ENCODE measurements at regions not wholly inside any gene's neighbourhood (a gene's known extent, or its start where the extent isn't known, plus 50 kb on each side); places are given as distances from the start of the nearest gene placed in this dataset.
A peak's percentile ranks its signal among the peaks of the same experiment; 100 is the strongest.

DNA sequence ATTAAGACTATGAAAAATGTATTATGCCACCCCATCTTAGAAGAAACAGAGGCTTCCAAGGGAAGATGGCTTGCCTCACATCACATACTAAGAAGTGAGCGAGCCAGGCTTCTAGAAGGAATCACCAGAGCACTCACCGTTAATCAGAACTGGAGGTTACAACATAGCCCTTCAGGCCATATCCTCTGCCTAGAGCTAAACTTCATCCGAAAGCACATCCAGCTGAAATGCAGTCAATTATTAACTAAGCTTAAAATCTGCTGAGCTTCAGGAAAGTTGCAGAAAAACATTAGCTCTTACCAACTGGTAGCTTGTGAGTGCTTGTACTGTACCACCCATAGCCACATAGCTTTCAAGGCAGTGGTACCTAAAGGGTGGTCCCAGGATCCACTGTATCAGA is 483.2 kb downstream of the TBL1XR1 start:
- DNase-seq (ENCODE audit: low spot score): no peak

DNA sequence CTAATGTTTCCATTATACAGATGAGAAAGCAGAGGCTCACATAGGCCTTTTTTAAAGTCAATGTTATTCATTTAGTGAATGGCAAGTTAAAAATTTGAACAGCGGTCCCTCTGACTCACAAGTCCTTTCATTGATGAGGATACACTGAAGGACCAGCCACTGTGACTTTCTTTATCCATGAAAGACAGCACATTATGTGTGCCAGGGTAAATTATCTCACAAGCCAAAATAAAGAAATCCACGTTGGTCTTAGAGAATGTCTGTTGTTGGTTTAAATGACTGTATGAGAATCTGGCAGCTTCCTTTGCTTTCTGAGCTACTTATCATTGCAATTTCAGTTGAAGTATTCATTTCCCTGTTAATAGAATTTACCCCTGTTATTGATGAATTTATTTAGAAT is 485.1 kb downstream of the TBL1XR1 start:
- no peak for DNase-seq (ENCODE audit: low spot score)

DNA sequence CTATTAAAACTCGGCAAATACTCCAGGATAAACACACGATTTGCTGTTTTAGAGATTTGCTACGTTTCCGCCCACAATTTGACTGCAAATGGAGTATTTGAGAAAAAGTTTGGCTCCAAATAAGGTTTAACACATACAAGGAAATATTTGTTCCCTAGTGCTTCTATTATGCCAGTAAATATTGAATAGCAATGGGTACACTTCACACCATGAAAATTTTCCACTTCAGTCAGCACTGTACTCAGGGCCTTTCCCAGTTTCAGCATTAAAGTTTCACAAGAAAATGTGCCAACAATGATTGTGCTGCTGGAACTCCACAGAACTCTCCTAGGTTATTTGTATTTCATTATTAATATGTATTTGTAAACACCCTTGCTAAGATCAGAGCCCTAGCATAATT is 498.0 kb downstream of the TBL1XR1 start:
- DNase-seq (ENCODE audit: low spot score): no peak

DNA sequence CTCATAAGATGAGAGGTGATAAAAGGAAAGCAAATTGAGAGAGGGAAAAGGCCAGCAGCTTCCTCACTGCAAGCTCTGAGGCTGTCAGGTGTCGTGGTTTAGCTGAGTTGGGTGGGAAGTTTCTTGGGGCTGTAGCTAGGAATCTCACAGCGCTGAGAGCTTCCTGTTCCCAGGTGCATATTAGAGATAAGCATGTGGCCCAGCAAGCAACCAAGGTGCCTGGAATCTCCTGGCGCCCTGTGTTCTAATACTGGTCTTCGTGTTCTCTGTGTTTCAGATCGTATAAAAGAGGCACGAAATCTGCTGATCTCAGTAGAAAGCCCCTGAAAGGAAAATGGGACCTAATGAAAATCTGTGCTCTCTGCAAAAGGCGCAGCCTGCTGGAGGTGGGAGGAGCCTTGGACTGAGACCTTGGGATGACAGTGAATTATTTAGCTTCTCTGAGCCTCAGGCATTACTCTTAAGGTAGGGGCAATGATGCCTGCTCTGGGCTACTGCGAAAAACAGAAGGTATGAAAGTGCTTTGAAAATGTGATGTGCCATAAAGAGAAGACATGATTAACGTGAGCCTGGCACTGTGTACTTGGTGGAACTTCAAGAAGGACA is 499.9 kb downstream of the TBL1XR1 start:
- no peak for DNase-seq (ENCODE audit: low spot score)

DNA sequence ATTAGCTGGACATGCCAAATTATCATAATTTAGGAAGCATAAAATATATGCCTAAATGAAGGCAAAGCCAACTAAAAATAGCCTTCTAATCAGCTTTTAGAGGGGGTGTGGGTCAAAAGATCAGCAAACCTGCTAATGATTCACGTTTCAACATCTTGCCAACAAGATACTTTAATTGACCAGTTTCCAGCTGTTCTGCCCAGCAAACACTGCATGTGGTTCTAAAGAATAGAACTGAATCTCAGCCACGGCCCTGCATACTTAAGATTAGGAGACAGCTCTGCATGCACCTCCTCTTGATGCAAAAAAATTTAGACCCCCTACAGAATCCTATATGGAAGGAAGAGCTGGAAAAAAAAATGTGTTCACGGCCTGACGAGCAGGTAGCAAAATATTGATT is 500.5 kb downstream of the TBL1XR1 start:
- no peak for DNase-seq (ENCODE audit: low spot score)

DNA sequence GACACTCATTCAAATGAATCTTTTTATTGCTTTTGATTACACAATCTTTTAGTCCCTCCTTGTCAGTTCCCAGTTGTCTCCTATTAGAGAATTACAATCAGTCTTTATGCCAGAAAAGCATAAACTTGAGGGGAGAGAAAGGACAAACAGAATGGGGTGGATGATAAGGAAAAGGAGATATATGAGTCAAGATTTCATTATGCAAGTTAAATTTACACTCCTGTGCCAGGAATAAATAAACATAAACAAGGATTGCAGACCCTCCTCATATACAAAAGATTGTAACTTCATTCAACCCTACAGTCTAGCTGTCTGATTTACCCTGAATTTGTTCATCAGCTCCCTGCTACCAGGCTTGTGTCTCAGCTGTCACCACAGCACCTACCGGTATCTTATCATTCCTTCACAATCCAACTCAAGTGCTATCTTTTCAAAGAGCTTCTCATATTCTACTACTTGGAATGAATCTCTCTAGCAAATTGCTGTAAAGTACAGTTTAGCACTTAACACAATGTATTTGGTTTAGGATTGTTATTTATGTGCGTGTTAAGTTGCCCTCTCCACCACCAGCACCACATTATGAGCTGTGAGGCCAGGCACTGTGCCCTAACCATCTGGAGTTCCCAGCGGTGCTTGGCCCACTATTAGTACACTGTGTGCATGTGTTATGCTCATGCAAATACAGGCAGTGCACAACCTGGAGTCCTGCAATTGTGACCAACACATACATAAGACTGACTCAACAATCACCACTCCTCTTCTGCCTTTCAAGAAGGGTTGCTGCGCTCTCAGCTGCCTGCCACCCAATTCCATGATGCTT is 504.1 kb downstream of the TBL1XR1 start:
- no peak for DNase-seq (ENCODE audit: low spot score)

DNA sequence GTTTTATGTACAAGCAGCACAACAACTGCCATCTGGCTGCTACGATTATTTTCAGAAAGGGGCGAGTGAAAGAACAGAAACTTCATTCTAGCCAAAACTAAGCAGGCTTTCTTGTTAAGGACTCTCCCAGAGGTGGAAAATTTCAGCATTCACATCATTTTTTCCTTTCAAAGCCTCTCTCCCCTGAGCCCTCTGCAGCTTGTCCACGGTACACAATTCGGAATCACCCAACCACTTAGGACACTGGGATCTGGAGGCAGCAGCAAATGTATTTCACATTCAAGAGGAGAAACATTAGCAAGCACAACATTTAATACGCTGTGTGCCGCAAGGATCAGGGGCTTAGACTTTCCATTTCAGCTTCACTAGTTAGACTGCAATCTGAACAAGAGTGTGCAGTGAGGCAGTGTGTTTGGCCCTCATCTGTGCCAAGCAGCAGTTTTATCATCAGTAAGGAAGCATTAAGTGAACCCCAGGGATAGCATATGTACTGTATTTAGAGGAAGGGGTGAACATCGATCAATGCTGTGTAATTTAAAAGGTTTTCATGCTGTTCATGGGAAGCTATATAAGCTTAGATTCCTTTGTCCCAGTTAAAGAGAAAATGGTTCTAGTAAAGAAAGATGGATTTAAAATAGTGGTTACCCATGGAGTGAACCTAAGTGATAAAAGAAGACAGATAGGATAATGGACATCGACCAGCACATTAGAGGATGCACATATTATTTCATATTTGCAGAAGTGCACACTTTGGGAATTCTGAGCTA is 504.9 kb downstream of the TBL1XR1 start:
- no peak for DNase-seq (ENCODE audit: low spot score)

DNA sequence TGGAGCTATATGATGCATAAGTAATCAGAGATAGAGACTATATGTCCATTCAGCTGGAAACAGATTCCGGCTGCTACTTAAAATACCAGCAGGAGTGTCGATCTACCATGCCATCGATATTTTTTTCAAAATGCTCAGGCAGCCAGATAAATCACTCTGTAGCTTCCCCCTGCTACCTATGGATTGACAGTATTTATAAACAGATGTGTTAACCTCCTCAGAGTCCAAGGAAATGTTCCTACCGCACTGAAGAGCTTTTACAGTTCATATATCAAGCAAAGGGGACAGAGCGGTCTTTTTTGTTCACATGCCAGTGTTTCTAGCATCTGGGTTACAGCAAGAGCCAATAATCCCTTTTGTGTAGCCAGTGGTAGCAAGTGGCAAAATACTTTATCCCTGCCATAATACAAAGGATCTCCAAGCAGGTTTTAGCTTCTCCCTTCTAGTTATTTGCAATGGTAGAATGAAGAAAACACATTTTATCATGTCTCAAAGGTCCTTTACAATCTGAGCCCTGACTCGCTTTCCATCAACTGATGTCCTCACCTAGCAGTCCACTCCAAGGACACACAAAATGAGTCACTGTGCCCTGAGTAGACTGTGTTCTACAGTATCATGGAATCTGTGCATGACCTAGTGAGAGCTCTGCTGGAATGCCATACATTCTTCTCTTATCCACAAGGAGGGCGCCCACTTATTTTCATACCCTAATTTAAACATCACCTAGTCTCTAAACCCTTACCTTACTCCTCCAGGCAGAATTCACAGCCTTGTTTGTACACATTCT is 507.0 kb downstream of the TBL1XR1 start:
- DNase-seq (ENCODE audit: low spot score): no peak

DNA sequence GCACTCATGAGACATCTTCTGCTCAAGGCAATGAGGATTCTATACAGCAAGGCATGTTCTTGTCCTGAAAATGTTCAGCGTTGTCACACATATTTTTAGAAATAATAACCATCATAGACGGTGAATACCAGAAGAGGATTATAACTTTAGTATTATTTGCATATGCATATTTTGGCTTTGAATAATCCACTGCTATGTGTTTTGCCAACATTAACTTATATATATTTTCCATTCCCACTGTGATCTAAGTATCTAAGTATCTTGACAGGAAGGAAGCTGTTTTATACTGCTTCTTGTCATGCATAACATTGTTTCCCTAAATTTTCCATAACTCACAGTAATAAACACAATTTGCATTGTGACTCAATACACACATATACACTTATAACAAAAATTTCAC is 509.5 kb downstream of the TBL1XR1 start:
- DNase-seq (ENCODE audit: low spot score): no peak

DNA sequence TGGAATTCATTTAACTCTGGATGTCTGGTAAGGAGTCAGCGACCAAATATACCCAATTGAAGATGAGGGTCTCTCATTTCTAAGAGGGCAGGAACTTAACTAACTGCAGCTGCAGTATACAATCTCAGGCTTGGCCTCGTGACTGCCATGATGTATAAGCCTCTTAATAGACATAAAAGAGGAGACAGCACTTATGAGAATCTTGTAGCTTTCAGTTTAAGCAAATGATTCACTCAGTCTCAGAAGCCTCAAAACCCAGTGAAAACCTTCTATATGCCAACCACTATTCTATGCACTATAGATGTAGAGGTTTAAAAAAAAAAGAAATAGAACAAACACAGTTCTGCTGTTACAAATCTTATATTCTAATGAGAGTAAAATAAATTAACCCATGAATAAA is 513.9 kb downstream of the TBL1XR1 start:
- DNase-seq (ENCODE audit: low spot score): no peak

DNA sequence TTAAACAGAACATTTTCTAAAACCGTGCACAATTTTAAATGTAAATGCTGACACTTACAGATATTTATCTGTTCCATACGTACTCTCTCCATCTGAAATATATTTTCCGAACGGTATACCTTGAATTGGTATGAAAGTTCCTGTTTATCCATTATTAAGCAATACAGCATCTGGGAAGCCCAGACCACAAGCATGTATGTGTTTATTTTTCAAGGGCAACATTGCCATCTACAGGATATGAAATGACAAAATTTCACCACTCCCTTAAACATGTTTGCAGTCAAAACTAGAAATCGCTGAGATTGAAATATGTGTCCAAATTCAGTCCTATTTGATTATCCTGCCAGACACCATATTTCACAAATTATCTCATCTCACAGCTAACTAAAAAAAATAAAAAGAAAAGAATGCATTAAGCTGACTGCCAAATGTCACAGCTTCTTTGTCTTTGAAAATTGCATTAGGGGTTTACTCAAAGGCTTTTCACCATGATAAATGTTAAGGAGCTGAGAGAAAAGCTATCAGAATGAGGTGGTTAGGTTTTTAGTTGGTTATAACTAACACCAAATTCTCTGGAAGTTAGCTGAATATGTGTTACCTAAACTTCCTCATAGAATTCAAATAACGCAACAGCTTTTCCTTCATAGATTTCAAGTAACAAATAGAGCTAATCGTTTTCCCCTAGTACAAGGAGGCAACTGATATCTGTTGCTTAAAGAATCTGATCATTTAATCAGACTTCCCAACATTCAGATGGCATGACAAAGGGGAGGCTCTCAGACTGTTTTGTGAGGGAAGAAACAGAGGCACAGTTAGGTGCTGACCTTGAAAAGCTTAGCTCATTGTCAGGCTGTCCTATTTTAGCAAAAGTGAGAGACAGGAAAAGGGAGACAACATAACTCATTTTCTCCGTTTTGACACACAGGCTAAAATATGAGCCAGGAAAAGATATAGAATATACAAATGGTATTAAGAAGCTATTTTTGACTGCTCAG is 533.1 kb downstream of the TBL1XR1 start:
- peak; percentile 30 for DNase-seq (ENCODE audit: low spot score)

DNA sequence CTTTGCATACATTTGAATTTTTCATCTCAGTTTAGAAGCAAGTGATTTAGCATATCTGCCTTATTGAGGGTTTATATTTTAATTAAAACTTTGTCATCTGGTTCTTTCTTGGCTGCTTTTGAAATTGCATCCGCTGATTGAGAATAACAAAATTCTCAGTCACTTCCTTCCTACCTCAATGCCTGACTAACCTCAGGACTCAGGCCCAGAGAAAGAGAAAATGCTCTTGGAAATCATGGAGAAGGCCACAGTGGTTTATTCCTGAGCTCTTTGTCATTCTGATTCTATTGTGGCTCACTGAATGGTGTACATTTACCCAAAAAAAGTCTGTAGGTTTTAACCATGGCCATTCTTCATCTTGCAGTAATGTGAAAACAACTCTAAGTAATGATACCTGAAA is 533.9 kb downstream of the TBL1XR1 start:
- DNase-seq (ENCODE audit: low spot score): no peak

DNA sequence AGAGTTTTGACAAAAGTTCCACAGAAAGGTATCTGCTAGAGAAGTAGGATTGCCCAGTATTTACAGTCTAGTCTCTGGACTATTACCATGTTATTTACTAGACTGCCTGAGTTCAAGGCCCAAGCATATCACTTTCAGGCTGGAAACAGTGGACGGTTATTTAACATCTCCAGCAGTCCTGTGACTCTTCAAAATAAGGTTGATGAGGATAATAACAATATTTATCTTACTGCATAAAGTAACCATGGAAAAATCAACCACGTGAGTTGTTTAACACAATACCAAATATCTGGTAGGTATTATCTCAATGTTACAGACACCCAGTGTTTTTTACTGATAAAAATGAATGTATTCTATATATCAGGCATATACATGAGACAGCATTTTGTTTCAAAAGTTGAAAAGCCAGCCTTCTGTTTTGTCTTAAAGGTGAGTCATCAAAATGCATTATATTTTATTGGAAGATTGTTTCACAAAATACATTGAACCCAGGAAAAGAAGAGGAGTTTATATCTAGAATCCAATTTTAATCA is 535.8 kb downstream of the TBL1XR1 start:
- DNase-seq (ENCODE audit: low spot score): no peak

DNA sequence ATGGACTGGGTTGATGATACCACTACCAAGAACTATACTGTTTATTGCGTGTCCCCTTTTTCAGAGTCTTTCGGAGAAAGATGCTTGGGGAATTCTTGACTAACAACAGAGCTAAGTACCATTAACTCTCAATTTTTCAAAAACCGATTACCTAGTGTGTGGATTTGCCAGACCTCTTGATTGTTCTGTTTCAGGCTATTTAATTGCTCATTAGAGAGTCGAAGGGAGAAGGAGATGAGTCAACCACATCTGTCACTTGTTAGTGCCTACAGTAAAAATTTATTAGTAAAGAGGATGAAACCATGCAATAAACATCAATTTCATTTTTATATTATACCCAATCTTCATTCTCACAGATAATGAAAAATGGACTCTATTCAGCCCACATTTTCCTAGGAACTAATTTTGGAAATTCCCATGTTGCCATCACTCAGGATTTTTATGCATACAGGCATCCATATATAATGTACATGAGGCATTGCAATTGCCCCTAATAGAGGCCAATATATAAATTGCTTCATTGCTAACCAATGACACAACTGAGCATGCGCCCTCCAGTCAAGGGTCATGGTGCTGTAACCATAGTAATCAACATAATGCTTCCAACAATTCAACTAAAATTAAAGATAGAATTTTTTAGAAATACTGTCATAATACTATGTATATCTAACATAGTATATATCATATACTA is 541.7 kb downstream of the TBL1XR1 start:
- no peak for DNase-seq (ENCODE audit: low spot score)

DNA sequence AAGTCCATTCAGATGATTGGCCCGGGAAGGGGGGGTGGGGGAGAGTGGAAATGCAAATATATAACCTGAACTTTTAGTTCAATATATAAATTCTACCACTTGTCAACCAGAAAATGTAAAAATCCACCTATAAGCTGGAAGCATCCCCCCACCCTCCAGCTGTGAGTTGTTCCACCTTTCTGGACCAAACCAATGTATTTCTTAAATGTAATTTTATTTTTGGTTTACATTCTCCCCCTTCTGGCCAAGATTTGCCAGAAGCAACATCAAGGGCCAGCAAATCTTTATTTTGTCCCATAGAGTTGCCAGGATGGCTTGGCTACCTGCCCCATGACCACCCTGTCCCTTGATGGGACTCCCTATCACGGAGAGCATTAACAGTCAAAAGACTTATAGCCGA is 545.7 kb downstream of the TBL1XR1 start:
- DNase-seq (ENCODE audit: low spot score): no peak

DNA sequence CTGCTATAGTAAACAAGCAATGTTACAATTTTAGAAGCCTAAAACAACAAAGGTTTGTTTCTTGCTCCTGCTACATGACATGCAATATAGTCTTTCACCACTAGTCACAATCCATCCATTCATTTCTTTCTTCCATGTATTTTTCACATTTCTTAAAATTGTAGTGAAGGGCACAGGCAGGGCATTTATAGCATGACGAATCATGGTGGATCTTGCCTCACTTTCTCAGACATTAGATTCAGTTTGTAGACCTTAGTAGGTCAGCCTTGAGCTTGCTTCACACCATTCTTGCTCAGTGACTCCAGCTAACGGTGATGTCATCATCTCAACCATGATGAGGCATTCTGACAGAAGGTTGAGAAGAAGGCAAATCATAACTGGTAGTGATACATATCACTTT is 546.8 kb downstream of the TBL1XR1 start:
- peak; percentile 44 for DNase-seq (ENCODE audit: low spot score)

DNA sequence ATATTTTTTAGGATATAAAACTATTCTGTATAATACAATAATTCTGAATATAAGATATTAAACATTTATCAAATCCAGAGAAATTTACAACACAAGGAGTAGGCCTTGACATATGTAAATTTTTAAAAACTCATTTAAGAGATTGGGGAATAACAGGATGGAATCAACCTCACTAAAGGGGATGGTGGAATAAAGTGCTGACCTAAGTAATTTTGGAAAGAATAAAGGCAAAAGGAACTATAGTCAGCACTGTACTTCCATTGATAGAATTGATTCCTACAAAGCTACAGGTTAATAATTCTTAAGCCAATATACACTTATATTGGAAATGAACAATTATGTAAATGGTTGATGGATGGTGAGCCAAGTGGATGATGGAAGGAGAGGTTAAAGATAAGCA is 549.3 kb downstream of the TBL1XR1 start:
- DNase-seq (ENCODE audit: low spot score): no peak

DNA sequence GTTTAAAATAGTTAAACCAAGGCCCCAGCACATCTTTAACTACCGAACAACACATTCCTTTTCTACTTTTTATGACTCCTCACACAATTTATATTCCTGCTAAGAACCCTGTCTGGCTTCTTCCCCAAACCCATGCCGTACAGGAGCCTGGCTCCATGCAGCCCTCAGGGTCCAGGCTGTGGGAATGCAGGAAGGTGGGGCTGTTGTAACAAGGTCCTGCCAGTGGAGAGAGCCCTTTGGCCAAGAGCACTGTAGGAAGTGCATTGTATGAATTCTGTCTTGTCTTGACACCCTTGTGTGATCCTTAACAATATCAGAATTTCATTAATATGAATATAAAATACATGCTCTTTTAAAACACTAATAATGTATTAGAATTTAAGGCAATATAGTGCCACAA is 563.8 kb downstream of the TBL1XR1 start:
- no peak for DNase-seq (ENCODE audit: low spot score)

DNA sequence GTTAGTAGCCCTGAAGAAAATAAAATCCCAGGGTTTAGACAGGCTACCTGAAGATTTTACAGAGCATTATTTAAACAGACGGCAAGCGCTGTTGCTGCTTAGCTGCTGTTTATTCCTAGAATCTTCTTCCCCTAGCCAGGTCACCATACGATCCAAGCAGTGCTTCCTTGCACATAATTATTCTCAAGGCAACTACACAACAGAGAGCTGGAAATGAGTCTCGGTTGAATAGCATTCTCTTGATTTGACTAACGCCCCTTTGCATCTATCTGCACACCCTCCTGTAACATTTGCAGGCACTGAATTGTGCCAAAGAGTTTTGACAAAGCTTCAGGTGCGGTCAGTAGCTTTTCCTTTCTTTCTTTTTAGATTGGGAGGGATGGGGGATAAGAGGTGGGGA is 564.4 kb downstream of the TBL1XR1 start:
- no peak for DNase-seq (ENCODE audit: low spot score)

DNA sequence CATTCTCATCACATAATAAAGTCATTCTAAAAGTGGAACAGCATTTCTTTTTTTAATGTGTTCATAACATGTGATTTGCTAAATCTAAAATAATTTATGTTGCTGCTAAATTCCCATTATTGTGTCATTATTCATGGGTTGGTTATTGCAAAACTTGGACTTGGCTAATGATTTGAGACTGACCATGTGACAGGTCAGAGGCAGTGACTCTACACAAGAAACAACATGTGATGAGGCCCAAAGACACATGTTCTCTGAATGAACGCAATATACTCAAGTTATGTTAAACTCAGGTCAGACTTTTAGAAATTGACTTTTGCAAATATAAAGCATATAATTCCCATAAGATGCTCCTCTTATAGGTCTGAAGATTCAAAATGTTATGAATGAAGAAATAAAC is 566.1 kb downstream of the TBL1XR1 start:
- no peak for DNase-seq (ENCODE audit: low spot score)

All from COLO829 (cell line).